SK-N-SH treated with all-trans-retinoic acid at 6 μM for 48 hours (cell line): ENCODE measurements at regions not wholly inside any gene's neighbourhood (a gene's known extent, or its start where the extent isn't known, plus 50 kb on each side); places are given as distances from the start of the nearest gene placed in this dataset.

ENCODE experiments used
- ARNTL ChIP-seq: fragments of 450-650 bp; formaldehyde crosslinking; IDR thresholded peaks from 2 replicates; pipeline ENCODE4 v1.5.0; 2020; ENCODE audit warnings: low read depth, mild to moderate bottlenecking, moderate library complexity, borderline replicate concordance
- BACH2 ChIP-seq: fragments of 250-450 bp; sonication (Bioruptor Pico); IDR thresholded peaks from 2 replicates; pipeline ENCODE4 v1.9.0; 2021; ENCODE audit warnings: mild to moderate bottlenecking, borderline replicate concordance
- ESRRG ChIP-seq: fragments of 250-450 bp; sonication (Bioruptor Pico); IDR thresholded peaks from 2 replicates; pipeline ENCODE4 v1.6.1; 2021; ENCODE audit warnings: mild to moderate bottlenecking
- OSR1 ChIP-seq: fragments of 250-450 bp; sonication (Bioruptor Pico); IDR thresholded peaks from 2 replicates; pipeline ENCODE4 v1.8.0; 2022; ENCODE audit warnings: moderate library complexity, mild to moderate bottlenecking, inconsistent platforms
- PATZ1 ChIP-seq: fragments of 250-450 bp; sonication (Bioruptor Pico); IDR thresholded peaks from 2 replicates; pipeline ENCODE4 v1.8.0; 2020; ENCODE audit warnings: mild to moderate bottlenecking, moderate library complexity, borderline replicate concordance
- PPARA ChIP-seq: fragments of 250-450 bp; sonication (Bioruptor Pico); IDR thresholded peaks from 2 replicates; pipeline ENCODE4 v1.5.0; 2020; ENCODE audit warnings: mild to moderate bottlenecking, borderline replicate concordance
- RARB ChIP-seq: fragments of 250-450 bp; sonication (Bioruptor Pico); IDR thresholded peaks from 2 replicates; pipeline ENCODE4 v1.8.0; 2021; ENCODE audit warnings: mild to moderate bottlenecking, moderate library complexity
- SNAI2 ChIP-seq: fragments of 250-450 bp; sonication (Bioruptor Pico); IDR thresholded peaks from 2 replicates; pipeline ENCODE4 v1.5.0; 2020; ENCODE audit warnings: mild to moderate bottlenecking, moderate library complexity
- ZFP3 ChIP-seq: fragments of 250-450 bp; sonication (Bioruptor Pico); IDR thresholded peaks from 2 replicates; pipeline ENCODE4 v1.5.0; 2020; ENCODE audit warnings: mild to moderate bottlenecking, moderate library complexity
- ZNF565 ChIP-seq: fragments of 450-650 bp; formaldehyde crosslinking; conservative IDR thresholded peaks from 2 replicates; pipeline ENCODE4 v1.5.0; 2020; ENCODE audit warnings: low read depth, mild to moderate bottlenecking, moderate library complexity
- ZNF70 ChIP-seq: fragments of 450-650 bp; formaldehyde crosslinking; IDR thresholded peaks from 2 replicates; pipeline ENCODE4 v1.5.0; 2020; ENCODE audit warnings: mild to moderate bottlenecking, moderate library complexity

DNA sequence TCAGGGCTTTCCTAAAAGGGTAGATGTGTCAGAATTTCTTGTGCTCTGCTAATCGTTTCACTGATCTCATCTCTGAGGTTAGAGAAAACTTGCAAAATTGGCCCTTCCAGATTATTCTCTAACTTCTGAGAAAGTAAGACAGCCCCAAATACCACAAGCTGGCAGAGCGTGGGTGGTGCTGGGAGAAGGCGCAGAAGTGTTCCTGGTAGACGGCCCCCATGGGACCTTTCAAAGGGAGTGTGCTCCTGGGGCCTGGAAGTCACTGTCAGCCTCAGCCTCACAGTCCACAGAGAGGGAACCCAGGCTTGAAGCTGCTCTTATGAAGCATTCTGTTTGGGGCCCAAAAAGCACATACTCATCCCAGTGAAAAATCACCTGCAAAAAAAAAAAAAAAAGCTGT lies 86.5 kb upstream of the PFN2 start:
- TF ChIP-seq ZNF70 (CRISPR knock-in tag) (no peak), ESRRG (no peak), ZNF565 (no peak), RARB (CRISPR knock-in tag) (no peak), OSR1 (no peak), SNAI2 (CRISPR knock-in tag) (no peak), BACH2 (CRISPR knock-in tag) (no peak), ZFP3 (CRISPR knock-in tag) (no peak), PATZ1 (CRISPR knock-in tag) (no peak), ARNTL (CRISPR knock-in tag) (no peak), PPARA (CRISPR knock-in tag) (no peak)
